ENCODE measurements at regions not wholly inside any gene's neighbourhood (a gene's known extent, or its start where the extent isn't known, plus 50 kb on each side); places are given as distances from the start of the nearest gene placed in this dataset.

GRCh38 chr11:104658177-104658576, 240.1 kb downstream of the CASP12 start:
- TF ChIP-seq POLR2A (IDR thresholded peaks at IDR 0.05) (no peak), CTCF (IDR thresholded peaks at IDR 0.05) (no peak)
